ENCODE measurements at regions not wholly inside any gene's neighbourhood (a gene's known extent, or its start where the extent isn't known, plus 50 kb on each side); places are given as distances from the start of the nearest gene placed in this dataset.
"Not testable (repeated sequence)": the region's sequence is repeated elsewhere in the genome, so short reads cannot be mapped to it uniquely, and the experiment has no call there.

DNA sequence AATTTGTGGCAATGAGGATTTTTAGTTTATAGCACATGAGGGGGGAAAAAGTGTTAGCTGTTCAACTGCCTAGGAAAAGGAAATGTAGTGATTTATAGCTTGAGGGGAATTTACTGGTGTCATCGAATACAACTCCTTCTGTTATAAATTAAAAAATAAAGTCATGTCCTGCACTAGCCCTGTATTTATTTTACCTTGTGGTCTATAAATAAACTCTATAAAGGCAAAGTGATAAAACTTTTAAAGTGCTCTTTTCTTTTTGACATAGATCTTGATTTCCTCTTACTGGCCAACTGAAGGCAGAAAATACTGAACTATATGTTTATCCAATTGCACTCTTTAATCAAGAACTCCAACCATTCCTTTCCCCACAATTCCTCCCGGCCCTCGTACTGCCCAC is 672.1 kb upstream of the SLIT2 start:
- Histone ChIP-seq H3K4me1 (no peaks in the 10 kb centered on the region), H3K4me3 (no peak overlapping the region), H3K27me3 (ENCODE audit: low read depth) (no peaks in the 10 kb centered on the region), H3K27ac (no peak overlapping the region), H3K36me3 (no peaks in the 10 kb centered on the region), H3K9me3 (no peaks in the 10 kb centered on the region)
- intact Hi-C loops (cut with DNase I): no loop called here
- ATAC-seq: no peak
- no peak for DNase-seq
- TF ChIP-seq, protein P1, sequence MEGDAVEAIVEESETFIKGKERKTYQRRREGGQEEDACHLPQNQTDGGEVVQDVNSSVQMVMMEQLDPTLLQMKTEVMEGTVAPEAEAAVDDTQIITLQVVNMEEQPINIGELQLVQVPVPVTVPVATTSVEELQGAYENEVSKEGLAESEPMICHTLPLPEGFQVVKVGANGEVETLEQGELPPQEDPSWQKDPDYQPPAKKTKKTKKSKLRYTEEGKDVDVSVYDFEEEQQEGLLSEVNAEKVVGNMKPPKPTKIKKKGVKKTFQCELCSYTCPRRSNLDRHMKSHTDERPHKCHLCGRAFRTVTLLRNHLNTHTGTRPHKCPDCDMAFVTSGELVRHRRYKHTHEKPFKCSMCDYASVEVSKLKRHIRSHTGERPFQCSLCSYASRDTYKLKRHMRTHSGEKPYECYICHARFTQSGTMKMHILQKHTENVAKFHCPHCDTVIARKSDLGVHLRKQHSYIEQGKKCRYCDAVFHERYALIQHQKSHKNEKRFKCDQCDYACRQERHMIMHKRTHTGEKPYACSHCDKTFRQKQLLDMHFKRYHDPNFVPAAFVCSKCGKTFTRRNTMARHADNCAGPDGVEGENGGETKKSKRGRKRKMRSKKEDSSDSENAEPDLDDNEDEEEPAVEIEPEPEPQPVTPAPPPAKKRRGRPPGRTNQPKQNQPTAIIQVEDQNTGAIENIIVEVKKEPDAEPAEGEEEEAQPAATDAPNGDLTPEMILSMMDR (IDR thresholded peaks at IDR 0.05): no peak

GRCh38 chr4:19577097-19577496 is 674.6 kb upstream of the SLIT2 start:
- no peaks in the 10 kb centered on the region for H3K9me3 ChIP-seq
- TF ChIP-seq, protein P1 (IDR thresholded peaks at IDR 0.05): no peak
- no peaks in the 10 kb centered on the region for H3K4me1 ChIP-seq
- H3K27me3 ChIP-seq (ENCODE audit: low read depth): no peaks in the 10 kb centered on the region
- H3K4me3 ChIP-seq: no peak overlapping the region
- ATAC-seq (no peak), DNase-seq (no peak)
- H3K36me3 ChIP-seq: no peaks in the 10 kb centered on the region
- intact Hi-C loops (cut with DNase I): no loop called here
- no peak overlapping the region for H3K27ac ChIP-seq

GRCh38 chr4:19575924-19576323 is 675.8 kb upstream of the SLIT2 start:
- no peaks in the 10 kb centered on the region for H3K4me1 ChIP-seq
- TF ChIP-seq, protein P1 (IDR thresholded peaks at IDR 0.05): no peak
- H3K27me3 ChIP-seq (ENCODE audit: low read depth): no peaks in the 10 kb centered on the region
- no peaks in the 10 kb centered on the region for H3K36me3 ChIP-seq
- H3K4me3 ChIP-seq: no peak overlapping the region
- intact Hi-C loops (cut with DNase I): no loop called here
- H3K9me3 ChIP-seq: no peaks in the 10 kb centered on the region
- no peak for DNase-seq
- no peak for ATAC-seq
- no peak overlapping the region for H3K27ac ChIP-seq

DNA sequence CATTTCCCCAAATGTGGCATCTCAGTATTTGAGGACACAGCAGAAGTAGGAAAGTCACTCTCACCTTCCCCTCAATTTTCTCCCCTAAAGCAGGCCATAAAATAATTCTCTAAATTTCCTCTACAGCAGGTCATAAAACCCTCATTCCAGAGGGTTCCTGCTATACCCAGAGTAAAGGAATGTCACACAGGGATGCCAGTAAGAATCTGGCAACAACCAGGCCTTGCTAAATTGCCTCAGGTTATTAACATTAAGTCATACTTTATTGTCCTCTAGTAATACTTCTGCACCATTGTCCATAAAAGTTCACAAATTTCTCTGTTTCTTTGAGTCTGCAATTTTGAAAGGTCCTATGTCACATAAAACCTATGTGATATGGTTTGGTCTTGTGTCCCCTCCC is 685.7 kb upstream of the SLIT2 start:
- Histone ChIP-seq H3K4me3 (no peak overlapping the region), H3K27ac (no peak overlapping the region), H3K27me3 (ENCODE audit: low read depth) (no peaks in the 10 kb centered on the region), H3K4me1 (no peaks in the 10 kb centered on the region), H3K36me3 (no peaks in the 10 kb centered on the region), H3K9me3 (no peaks in the 10 kb centered on the region)
- no peak for DNase-seq
- ATAC-seq: no peak
- TF ChIP-seq, protein P1 (IDR thresholded peaks at IDR 0.05): no peak
- intact Hi-C loops (cut with DNase I): no loop called here

DNA sequence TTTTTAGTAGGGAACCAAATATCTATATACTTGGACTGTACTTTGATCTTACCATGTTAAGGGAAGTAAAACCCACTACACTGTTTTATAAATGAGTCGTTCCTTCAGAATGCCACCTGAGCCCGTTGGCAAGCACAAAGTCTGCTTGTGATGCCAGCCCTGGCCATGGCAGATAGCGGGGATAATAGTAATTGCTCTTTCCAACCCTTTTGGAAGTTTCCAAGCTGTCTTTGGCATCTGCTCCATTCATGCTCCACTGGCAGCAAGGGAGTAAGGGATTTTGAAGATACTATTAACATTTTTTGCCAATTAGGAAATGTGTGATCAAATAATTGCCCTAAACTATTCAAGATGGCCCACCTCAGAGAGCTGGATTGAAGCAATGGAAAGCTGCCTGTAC is 689.2 kb upstream of the SLIT2 start:
- DNase-seq: no peak
- TF ChIP-seq, protein P1 (IDR thresholded peaks at IDR 0.05): no peak
- H3K27me3 ChIP-seq (ENCODE audit: low read depth): no peaks in the 10 kb centered on the region
- no peak overlapping the region for H3K4me3 ChIP-seq
- no peak overlapping the region for H3K27ac ChIP-seq
- intact Hi-C loops (cut with DNase I): no loop called here
- H3K9me3 ChIP-seq: no peaks in the 10 kb centered on the region
- ATAC-seq: no peak
- H3K4me1 ChIP-seq: no peaks in the 10 kb centered on the region
- H3K36me3 ChIP-seq: no peaks in the 10 kb centered on the region

DNA sequence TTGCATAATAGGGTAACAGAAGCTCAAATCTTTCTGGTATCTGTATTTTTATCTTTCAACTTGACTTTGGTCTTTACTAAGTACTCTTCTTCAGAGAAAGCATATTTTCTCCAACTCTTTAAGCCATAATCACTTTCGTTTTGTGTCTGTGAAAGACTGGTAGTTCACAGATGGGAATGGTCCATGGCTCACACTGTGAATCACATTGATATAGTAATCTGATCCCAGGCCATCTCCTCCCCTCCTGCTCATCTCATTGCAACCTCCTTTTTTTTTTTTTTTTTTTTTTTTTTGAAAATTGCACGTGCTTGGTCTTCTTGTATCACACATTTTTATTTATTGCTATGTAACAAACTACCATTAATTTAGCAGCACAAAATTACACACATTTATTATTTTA is 694.5 kb upstream of the SLIT2 start:
- ATAC-seq (no peak), DNase-seq (no peak)
- no peaks in the 10 kb centered on the region for H3K36me3 ChIP-seq
- no peaks in the 10 kb centered on the region for H3K4me1 ChIP-seq
- intact Hi-C loops (cut with DNase I): no loop called here
- no peaks in the 10 kb centered on the region for H3K9me3 ChIP-seq
- TF ChIP-seq, protein P1 (IDR thresholded peaks at IDR 0.05): no peak
- no peaks in the 10 kb centered on the region for H3K27me3 ChIP-seq (ENCODE audit: low read depth)
- no peak overlapping the region for H3K27ac ChIP-seq
- H3K4me3 ChIP-seq: no peak overlapping the region

DNA sequence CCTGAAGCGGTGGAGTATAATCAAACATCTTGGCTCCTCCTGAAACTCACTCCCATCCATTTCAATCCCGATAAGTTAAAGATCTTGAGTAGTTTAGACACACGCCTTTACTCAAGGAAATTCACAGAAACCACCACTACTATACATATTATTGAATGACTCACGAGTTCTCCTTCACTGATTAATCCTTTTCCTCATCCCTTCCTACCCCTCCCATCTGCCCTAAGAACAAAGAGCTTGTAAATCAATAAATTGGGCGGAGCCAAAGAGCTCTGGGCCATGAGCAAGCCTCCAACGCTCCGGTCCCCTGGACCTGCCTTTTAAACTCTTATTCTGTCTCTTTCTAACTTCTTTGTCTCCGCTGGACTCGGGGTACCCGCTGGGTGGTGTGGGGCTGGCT is 695.4 kb upstream of the SLIT2 start:
- H3K4me3 ChIP-seq; H3K9me3 ChIP-seq; H3K36me3 ChIP-seq; DNase-seq; ATAC-seq; H3K27me3 ChIP-seq (ENCODE audit: low read depth); H3K4me1 ChIP-seq; intact Hi-C loops (cut with DNase I); H3K27ac ChIP-seq: not testable (repeated sequence)

Measured in lower lobe of right lung (tissue), 2 donors.